ENCODE measurements at regions not wholly inside any gene's neighbourhood (a gene's known extent, or its start where the extent isn't known, plus 50 kb on each side); places are given as distances from the start of the nearest gene placed in this dataset.

- TF ChIP-seq MXD1 (CRISPR knock-in tag; IDR thresholded peaks at IDR 0.05; ENCODE audit: borderline replicate concordance, poor library complexity, severe bottlenecking) (no peak), JUN (IDR thresholded peaks at IDR 0.05; ENCODE audit: borderline replicate concordance, low read depth, low read length) (no peak), JUN (CRISPR knock-in tag; IDR thresholded peaks at IDR 0.05; ENCODE audit: borderline replicate concordance) (no peak), ATF7 (IDR thresholded peaks at IDR 0.05) (no peak), RHOXF2B (CRISPR knock-in tag; conservative IDR thresholded peaks at IDR 0.05) (no peak), PHF21A (IDR thresholded peaks at IDR 0.05; ENCODE audit: borderline replicate concordance, low read depth) (no peak), MCM5 (IDR thresholded peaks at IDR 0.05; ENCODE audit: low read depth) (no peak), CTBP1 (IDR thresholded peaks at IDR 0.05; ENCODE audit: borderline replicate concordance) (no peak), CSDE1 (IDR thresholded peaks at IDR 0.05) (no peak), NR3C1 (CRISPR knock-in tag; IDR thresholded peaks at IDR 0.05) (no peak), ZFP36 (IDR thresholded peaks at IDR 0.05; ENCODE audit: low read depth, low read length, partially characterized antibody) (no peak)
- TF ChIP-seq, protein P1, sequence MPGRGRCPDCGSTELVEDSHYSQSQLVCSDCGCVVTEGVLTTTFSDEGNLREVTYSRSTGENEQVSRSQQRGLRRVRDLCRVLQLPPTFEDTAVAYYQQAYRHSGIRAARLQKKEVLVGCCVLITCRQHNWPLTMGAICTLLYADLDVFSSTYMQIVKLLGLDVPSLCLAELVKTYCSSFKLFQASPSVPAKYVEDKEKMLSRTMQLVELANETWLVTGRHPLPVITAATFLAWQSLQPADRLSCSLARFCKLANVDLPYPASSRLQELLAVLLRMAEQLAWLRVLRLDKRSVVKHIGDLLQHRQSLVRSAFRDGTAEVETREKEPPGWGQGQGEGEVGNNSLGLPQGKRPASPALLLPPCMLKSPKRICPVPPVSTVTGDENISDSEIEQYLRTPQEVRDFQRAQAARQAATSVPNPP (IDR thresholded peaks at IDR 0.05; ENCODE audit: borderline replicate concordance, insufficient read depth, insufficient read length), result no peak
- TF ChIP-seq, protein P2, sequence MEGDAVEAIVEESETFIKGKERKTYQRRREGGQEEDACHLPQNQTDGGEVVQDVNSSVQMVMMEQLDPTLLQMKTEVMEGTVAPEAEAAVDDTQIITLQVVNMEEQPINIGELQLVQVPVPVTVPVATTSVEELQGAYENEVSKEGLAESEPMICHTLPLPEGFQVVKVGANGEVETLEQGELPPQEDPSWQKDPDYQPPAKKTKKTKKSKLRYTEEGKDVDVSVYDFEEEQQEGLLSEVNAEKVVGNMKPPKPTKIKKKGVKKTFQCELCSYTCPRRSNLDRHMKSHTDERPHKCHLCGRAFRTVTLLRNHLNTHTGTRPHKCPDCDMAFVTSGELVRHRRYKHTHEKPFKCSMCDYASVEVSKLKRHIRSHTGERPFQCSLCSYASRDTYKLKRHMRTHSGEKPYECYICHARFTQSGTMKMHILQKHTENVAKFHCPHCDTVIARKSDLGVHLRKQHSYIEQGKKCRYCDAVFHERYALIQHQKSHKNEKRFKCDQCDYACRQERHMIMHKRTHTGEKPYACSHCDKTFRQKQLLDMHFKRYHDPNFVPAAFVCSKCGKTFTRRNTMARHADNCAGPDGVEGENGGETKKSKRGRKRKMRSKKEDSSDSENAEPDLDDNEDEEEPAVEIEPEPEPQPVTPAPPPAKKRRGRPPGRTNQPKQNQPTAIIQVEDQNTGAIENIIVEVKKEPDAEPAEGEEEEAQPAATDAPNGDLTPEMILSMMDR (IDR thresholded peaks at IDR 0.05 in 2 of 3, conservative IDR thresholded peaks at IDR 0.05 in 1 of 3; ENCODE audit: insufficient read depth in 2 of 3, low read depth in 1 of 3, low read length in 3 of 3), result no peak
These were observed 741.0 kb downstream of the PLCL1 start for GRCh38 chr2:198545411-198545810.
